Right lobe of liver (tissue), 4 donors: ENCODE measurements at regions not wholly inside any gene's neighbourhood (a gene's known extent, or its start where the extent isn't known, plus 50 kb on each side); places are given as distances from the start of the nearest gene placed in this dataset.

Experiments used
- POLR2A ChIP-seq: fragments of 450-650 bp; IDR thresholded peaks from one replicate; pipeline ENCODE4 v1.6.1; 2017; ENCODE audit warnings: antibody characterized with exemption, mild to moderate bottlenecking
- TF ChIP-seq, protein P1 (sequence below), 4 donors: fragments of 200-600 bp in 3 of 4; fragments of 450-650 bp in 1 of 4; IDR thresholded peaks; one replicate each; pipeline versions ENCODE4 v1.5.1 to v1.8.0; 2016 to 2022; ENCODE audit warnings: antibody characterized with exemption in 4 of 4, mild to moderate bottlenecking in 2 of 4
- donor health status: DM: no; HTN: no; CAD: no.
- donor health status: DM: no; HTN: no; CAD: no.
- donor health status: DM: no; HTN: yes; CAD: no.

- no peak for TF ChIP-seq POLR2A
- TF ChIP-seq, protein P1, sequence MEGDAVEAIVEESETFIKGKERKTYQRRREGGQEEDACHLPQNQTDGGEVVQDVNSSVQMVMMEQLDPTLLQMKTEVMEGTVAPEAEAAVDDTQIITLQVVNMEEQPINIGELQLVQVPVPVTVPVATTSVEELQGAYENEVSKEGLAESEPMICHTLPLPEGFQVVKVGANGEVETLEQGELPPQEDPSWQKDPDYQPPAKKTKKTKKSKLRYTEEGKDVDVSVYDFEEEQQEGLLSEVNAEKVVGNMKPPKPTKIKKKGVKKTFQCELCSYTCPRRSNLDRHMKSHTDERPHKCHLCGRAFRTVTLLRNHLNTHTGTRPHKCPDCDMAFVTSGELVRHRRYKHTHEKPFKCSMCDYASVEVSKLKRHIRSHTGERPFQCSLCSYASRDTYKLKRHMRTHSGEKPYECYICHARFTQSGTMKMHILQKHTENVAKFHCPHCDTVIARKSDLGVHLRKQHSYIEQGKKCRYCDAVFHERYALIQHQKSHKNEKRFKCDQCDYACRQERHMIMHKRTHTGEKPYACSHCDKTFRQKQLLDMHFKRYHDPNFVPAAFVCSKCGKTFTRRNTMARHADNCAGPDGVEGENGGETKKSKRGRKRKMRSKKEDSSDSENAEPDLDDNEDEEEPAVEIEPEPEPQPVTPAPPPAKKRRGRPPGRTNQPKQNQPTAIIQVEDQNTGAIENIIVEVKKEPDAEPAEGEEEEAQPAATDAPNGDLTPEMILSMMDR (IDR thresholded peaks at IDR 0.05) = no peak
Measured at GRCh38 chr3:59418836-59419235, 369.0 kb upstream of the CFAP20DC start.
